SKM-1 treated with dmso at 0.1 percent for 144 hours (cell line): ENCODE measurements at regions not wholly inside any gene's neighbourhood (a gene's known extent, or its start where the extent isn't known, plus 50 kb on each side); places are given as distances from the start of the nearest gene placed in this dataset.

Experiments used
- DNase-seq: peaks from one replicate; lab custom pipeline; 2025; ENCODE audit not compliant: unreplicated experiment; lab: John Stamatoyannopoulos, UW

DNA sequence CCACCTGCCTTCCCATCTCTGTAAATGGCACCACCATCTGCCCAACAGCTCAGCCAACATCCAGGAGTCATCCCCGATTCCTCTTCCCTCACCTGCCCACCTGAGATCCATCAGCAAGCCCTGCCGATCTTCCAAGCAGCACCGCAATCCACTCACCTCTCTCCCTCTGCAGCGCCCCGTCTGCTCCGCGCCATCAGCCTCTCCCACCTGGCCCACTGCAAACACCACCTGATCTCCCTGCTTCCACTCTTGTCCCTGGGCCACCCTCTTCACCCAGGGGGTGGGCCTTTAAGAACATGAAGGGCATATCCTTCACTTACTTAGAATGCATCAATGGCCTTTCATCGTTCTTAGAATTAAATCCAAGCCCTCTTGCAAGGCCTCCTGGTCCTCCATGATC, 457.3 kb upstream of the SULF2 start:
- no peak for DNase-seq

DNA sequence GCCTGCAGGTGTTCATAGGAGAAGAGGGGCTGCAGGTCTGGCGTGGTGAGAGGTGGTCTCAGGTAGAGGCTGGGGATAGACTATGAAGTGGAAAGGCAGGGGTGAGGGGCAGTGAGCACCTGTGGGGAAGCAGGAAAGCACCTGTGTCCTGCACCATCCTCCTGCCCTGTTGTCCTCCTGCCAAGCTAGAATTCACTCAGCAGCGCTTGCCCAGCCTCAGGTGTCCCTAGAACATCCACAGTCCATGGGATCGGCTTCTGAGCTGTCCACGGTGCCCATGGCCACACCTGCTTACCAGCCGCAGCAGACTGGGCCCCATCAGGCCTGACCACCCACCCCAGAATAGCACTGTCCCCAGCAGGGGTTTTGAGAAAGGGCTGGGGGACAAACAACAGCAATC, 456.2 kb upstream of the SULF2 start:
- DNase-seq: no peak

DNA sequence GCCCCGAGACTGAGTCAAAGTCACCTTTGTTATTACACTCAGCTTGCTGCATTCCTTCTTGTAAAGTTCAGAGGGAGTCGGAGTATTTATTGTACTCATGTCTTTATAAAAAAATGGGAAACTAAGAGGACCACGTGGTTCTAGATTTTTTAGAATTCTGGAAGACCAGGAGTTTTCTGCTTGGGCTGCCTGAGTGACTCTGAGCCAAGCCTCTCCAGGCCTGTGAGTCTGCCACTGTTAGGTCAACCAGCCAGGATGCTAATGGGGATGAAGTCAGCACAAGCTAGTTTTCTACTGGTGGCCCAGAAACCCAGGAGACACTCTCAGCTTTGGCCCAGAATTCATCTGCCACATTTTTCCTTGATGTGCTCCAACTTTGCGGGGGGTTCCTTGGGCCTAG, 453.5 kb upstream of the SULF2 start:
- no peak for DNase-seq

DNA sequence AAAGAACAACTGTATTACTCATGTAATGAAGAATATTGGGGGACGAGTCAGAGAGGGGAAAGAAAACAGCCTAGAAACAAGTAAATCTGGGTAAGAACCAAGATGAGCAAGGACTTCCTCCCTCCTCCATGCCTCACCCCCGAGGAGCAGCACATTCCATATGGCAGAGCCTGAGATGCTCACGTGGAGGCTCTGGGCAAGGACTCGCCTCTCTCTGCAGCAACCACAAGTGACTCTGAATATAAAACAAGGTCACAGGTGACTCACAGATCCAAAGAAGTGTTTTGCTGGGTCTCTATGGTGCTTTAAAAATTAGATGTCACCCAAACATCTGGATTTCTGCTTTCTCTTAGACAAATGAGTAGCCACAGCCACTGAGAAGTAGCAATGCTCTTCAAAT, 453.0 kb upstream of the SULF2 start:
- DNase-seq: no peak

DNA sequence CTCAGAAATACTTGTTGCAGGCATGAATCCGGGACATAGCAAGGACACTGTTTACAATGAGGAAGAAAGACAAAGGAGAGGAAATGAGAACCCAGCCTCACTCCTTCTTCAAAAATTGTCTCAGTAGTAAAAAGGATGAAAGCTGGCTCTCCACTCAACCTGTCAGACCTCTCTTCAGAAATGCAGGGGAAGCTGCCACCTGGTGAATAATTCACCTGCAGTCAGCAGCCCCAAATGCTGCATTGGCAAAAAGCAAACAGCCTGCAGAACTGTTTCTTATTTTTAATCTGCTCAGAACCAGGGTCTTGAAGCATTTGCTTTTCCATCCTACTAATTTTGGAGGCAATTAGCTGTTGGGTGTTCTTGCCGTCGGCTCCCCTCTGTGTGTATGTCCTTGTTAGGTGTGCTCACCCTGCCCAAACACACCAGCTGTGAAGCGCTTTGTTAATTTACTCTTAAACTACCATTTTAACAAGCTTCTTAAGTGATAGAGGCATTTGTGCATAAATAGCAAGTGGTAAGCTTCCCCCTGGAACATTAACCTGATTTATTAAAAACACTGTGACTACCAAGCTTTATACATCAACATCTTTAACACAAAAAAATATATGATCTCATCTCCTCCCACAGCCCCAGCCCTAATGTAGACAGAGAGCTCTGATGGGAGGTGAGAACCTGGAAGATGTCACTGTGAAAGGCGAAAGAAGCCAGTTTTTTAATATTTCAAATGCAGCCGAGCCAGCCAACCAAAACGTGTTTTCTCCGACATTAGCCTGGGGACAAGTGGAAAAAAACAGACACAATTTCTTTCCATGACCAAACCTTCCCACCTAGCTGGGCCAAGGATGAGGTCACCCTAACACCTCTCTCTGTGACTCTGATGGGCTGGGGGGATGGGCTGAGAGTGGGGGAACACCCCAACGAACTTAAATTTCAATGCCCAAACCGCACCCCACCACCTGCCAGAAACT, 451.0 kb upstream of the SULF2 start:
- DNase-seq: no peak

DNA sequence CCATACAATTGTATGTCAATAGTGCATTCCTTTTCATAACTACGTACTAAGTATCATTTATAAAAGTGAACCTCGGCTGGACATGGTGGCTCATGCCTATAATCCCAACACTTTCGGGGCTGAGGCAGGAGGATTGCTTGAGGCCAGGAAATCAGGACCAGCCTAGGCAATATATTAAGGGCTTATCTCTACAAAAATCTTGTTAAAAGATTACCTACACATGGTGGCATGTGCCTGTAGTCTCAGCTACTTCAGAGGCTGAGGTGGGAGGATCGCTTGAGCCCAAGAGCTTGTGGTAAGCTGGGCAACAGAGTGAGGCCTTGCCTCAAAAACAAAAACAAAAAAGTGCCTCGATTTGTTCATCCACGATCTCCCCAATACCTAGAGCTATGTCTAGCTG, 449.7 kb upstream of the SULF2 start:
- no peak for DNase-seq

DNA sequence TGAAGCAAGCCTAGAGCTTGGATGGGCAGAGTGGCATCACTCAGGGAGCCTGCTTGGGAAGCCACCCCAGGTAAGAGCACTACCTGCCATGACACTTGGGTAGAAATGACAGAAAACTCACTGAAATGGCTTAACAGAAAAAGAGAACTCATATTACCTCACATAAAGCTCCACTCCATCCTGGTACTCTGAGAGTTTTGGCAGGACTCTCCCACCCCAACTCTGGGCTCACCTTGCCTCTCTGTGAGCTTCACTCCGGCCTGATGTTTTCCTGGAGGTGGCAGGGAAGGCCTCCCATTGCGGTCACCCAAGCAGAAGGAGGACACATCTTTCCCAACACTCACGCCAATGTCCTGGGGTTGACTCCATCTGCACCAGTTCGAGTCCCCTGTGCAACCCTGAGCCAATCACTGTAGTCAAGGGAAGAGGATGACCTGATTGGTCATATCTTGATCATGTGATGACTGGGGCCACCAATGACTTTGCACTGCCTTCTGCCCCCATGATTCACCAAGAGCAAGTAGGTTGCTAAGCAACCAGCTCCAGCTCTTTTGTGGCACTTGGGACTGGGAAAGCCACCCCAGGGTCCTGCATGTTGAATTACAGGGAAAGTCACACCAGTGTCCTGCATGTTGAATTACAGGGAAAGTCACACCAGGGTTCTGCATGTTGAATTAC, 446.1 kb upstream of the SULF2 start:
- DNase-seq: no peak

DNA sequence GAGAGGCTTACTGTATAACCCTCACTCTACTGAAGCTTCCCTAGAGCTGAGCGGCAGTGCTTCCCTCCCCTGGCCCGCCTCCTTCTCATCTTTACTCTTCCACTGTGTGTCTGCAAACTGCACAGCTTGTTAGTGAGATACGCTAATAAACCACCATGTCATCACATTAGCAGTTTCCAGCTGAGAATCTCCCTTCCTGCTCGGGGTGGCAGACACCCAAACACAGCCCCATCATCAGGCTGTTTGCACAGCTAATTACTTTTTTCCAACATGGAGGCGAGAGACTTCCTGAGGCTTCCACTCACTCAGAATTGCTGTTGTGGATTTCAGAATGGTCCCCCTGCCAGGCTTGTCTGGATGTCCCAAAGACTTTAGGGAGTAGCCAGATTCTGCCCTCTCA, 444.9 kb upstream of the SULF2 start:
- DNase-seq: no peak

DNA sequence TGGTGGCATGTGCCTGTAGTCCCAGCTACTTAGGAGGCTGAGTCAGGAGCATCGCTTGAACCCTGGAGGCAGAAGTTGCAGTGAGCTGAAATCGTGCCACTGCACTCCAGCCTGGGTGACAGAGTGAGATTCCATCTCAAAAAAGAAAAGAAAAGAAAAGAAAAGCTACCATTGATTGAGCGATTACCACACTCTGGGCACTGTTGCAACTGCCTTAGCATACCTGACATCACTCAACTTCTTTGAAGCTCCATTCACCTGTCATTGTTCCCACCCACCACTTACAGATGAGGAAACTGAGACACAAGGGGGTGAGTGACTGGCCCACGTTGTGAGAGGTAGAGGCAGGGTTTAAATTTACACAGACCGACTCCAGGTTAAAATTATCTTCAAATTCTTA, 442.1 kb upstream of the SULF2 start:
- DNase-seq: no peak

DNA sequence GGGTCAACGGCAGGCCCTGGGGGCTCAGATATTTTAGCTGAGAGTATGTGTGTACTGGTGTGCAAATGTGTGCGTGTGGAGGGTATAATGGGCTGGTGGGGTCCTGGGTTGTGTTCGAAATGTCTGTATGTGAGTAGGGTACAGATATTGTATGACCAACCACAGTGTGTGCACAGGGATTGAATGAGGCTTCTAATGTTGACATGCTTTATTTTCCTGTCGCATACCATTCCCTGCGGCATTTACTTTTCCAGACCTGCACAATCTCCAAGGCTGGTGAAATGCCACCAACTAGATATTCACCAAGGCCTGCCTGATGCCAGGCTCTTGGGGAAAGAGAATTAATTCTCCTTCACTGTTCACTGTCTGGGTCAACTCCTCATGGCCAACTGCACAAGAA, 441.4 kb upstream of the SULF2 start:
- DNase-seq: no peak

DNA sequence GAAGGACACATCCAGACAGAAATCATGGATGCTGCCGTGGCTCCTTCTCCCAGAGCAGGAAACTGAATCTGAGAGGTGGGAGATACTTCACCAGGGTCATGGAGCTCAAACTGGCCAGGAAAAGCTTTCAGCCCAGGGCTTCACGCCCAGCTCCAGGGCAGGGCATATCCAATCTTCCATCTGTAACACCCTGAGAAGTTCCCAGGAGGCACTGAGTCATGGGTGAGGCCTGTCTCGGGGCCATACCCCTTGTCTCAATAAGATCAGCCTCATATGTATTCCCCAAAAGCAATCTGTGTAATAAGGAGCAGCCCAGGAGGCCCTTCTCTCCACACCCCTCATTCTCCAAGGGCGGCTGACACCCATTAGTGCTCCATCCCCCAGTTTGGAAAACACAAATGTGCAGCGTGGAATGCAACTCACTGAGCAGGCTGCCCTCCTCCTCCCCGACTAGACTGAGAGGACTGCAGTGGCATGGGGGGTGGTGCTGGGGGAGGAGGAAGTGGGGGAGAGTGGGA, 439.3 kb upstream of the SULF2 start:
- no peak for DNase-seq

DNA sequence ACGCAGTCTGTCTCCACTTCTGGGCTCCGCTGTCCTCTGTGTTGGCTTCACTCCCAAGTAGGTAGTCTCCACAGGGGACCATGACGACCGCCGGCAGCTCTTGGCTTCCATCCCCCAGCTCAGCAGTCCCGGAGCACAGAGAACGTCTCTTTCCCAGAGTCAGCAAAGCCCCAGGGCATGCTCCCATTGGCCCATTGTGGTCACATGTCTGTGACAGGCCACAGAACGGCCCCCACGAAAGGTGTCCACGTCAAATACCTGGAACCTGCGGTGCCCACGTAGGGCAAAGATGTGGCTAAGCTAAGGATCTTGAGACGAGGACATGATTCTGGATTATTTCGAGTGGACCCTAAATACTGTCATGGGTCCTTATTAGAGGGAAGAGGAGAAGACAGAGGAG, 438.4 kb upstream of the SULF2 start:
- DNase-seq: no peak

DNA sequence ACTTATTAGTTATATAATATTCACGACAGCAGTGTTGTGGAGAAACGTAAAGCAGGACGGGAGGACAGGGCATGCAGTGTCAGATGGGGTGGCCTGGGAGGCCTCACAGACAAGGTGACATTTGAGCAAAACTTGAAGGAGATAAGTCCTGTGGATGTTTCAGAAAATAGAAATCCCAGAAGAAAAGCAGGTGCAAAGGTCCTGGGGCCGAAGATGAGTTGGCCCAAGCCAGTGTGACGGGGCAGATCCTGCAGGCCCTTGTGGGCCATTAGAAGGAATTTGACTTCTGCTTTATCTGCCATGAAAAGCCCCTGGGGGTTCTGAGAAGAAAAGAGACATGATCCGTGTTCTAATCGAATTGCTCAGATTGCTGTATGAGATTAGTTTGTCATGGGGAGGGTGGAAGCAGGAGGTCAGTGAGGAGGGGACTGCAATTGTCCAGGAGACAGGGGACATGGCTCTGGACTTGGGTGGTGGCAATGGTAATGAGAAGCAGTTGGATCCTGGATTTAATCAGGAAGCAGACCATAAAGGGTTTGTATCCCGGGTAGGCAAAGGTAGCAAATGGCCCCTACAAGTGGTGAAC, 437.4 kb upstream of the SULF2 start:
- DNase-seq: no peak

DNA sequence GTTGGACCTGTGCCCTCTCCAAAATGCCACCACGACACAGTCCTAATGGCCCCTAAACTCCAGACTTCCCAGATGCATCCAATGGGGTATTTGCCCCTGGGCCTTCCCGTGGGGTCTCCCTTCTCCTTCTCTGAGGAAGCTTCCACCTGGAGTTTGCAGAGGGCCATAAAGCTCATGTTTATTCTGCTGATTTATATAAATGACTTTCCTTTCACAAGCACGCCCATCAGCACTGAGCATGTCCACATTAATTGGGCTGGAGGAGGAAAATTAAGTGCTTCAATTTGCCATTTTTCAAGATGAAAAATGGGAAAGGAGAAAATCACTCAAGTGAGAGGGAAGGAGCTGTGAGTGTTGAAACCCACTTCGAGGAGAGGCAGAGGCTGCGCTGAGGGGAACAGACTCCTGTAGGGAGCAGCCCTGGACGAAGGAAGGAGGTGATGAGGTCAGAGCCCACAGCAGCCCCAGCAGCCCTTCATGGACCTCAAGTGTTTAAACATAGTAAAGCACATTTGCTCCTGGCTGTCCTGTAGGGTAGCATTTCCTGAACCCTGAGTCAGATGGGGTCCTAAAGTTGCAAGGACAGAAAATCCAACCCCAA, 434.9 kb upstream of the SULF2 start:
- DNase-seq: no peak

DNA sequence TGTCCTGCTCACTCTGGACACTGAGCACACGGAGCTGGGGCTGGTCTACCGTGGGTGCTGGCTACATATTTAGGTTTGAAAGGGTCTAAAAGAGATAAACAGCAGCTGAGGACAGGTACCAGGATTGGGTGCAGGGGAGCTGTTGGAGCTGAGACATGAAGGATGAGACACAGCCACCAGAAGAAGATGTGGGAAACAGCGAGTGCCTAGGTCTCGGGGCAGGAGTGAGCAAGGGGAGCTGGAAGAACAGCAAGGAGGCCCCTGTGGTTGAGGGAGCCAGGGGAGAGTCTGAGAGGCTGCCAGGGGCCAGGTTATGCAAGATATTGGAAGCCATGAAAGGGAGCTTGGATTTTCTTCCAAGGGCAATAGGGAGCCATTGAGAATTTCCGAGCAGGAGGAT, 434.0 kb upstream of the SULF2 start:
- no peak for DNase-seq

DNA sequence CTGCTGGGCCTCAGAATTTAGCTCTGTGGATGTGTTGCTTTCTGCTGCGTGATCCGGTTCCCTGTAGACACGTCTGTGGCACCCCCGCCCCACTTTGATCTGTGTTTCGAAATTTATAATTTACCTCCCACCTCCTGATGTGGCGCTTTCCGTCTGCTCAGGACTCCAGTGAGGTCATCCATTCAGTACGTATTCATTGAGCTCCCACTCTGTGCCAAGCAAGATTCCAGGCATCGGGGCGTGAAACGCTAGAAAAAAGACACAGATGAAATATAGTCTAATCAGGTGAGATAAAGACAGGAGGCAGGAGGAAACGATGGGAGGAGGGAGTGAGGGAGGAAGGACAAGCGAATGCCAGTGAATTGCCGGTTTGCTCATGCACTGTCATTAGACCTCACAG, 431.9 kb upstream of the SULF2 start:
- DNase-seq: no peak

DNA sequence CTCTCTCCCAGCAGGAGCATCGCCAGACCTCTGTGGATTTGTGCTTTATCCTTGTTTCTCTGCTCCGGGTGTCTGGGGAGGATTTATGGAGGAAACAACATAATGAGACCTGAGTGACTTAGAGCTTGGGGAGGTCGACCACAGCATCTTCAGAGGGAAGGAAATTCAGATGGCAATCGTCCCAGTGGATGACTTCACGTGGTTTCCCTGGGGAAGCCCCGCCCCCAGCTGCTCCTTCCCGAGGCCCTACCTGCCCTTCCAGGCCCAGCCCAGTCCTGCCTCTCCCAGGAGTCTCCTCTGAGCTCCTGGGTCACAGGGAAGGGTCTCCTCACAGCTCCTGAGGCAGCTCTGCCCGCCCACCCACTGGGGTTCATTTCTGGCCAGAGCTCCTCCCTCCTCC, 430.3 kb upstream of the SULF2 start:
- DNase-seq: no peak

DNA sequence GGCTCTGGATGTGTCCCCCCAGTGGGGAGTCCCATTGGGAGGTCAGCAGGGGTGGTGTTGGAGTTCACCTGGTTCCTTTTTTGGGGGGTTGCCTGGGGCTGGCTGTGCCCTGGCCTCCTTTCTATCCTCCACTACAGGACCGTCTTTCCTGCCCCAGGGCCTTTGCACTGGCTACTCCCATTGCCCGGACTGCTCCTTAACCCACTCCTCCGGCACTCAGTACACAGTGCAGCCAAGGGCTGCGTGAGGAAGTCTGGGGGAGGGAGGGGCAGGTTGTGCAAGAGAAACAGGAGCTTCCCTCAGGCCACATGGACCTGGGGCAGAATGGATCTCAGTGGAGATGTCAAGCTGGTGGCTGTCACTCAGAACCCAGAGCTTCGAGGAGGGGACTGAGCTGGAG, 429.3 kb upstream of the SULF2 start:
- DNase-seq: no peak

DNA sequence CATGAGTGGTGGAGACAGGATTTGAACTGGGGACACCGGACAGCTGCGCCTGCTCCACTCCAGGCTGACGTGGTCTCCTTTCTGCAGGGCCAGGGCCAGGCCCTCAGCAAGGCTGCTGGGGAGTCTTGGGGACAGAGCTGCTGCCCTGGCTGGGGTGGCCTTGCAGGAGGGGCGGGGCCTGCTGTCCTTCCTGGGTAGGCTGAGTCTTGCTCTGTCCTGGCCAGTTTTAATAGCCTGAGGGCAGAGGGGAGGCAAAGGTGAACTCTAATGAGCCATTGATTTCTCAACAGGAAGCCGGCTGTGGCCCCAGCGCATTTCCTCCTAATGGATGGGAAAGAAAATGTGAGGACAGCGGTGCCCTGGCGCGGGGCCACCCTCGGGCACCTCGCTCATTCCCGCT, 428.4 kb upstream of the SULF2 start:
- DNase-seq: peak; percentile 13

DNA sequence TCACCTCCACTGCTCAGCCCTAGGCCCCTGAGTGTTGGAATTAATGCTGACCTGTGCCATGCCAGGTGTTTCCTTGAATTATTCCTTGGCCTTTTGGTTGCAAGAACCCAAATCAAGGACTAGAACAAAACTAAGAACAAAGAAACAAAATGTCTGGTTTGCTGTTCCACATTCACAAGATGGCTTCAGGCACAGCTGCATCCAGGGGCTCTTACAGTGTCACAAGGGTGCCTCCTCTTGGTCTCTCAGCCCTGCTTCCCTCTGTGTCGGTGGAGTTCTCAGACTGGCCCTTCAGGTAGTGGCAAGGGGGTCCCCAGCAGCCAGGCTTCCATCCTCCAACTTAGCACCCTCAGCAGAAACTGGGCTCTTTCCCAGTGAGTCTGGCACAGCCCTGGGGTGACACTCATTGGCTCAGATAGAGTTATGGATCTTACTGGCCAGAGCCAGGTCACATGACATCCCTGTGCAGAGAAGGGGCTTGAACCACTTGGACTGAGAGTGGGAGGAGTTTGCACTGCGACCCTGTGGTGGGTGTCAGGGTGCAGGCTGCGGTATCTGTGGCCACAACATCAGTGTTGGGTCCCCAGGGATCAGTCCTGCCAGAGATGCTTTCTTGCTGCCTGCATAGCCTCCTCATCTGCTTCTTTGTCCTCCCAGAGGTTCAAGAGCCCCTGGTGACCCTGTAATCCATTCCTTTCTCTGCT, 427.7 kb upstream of the SULF2 start:
- no peak for DNase-seq

DNA sequence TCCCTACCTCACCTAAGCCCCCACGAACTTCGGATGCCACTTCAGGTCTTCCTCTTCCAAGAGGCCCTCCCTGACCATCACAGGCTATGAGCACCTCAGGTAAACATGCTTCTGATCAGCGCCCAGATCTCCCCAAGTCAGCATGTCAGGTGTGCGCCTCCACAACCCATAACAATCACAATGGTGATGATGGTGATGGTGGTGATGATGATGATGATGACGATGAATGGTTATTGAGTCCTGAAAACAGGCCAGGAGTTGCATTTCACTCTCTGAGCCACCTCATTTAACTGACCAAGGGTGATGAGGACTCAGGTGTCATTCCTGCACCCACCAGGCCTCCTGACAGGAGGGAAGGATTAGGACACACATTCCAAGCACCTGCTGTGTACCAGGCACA, 426.6 kb upstream of the SULF2 start:
- DNase-seq: no peak
